ENCODE measurements at regions not wholly inside any gene's neighbourhood (a gene's known extent, or its start where the extent isn't known, plus 50 kb on each side); places are given as distances from the start of the nearest gene placed in this dataset.

GRCh38 chr6:91018586-91018985 lies 431.7 kb upstream of the MAP3K7 start:
- no peak for FAIRE-seq
- TF ChIP-seq POLR2A (IDR thresholded peaks at IDR 0.05; ENCODE audit: low read depth, low read length) (no peak), POLR2AphosphoS5 (IDR thresholded peaks at IDR 0.05; ENCODE audit: low read depth, low read length) (no peak), TAF1 (IDR thresholded peaks at IDR 0.05; ENCODE audit: borderline replicate concordance, low read depth, low read length) (no peak)
- DNase-seq (ENCODE audit: insufficient read length): no peak

GRCh38 chr6:91013511-91013910 lies 426.6 kb upstream of the MAP3K7 start:
- DNase-seq (ENCODE audit: insufficient read length): no peak
- FAIRE-seq: no peak
- TF ChIP-seq POLR2AphosphoS5 (IDR thresholded peaks at IDR 0.05; ENCODE audit: low read depth, low read length) (no peak), POLR2A (IDR thresholded peaks at IDR 0.05; ENCODE audit: low read depth, low read length) (no peak), TAF1 (IDR thresholded peaks at IDR 0.05; ENCODE audit: borderline replicate concordance, low read depth, low read length) (no peak)

DNA sequence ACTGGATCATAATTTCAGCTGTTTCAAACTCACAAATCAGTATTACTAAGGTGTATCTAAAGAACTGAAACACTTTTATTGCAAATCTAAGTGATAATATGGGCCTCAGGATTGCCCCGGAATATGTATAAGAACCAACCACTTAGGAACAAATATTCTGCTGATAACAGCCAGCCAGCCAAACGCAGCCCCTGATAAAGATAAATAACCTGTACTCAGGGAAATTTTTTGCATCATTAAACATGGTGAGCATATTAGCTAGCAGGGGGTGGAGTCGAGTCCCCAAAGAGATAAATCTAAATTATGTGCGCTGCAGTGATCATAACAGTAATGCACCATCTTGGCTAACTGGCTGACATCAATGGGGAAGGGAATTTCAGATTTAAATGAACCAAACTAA lies 410.2 kb upstream of the MAP3K7 start:
- no peak for TF ChIP-seq POLR2A (IDR thresholded peaks at IDR 0.05; ENCODE audit: low read depth, low read length)
- TF ChIP-seq TAF1 (IDR thresholded peaks at IDR 0.05; ENCODE audit: borderline replicate concordance, low read depth, low read length): no peak
- TF ChIP-seq POLR2AphosphoS5 (IDR thresholded peaks at IDR 0.05; ENCODE audit: low read depth, low read length): no peak
- no peak for FAIRE-seq

DNA sequence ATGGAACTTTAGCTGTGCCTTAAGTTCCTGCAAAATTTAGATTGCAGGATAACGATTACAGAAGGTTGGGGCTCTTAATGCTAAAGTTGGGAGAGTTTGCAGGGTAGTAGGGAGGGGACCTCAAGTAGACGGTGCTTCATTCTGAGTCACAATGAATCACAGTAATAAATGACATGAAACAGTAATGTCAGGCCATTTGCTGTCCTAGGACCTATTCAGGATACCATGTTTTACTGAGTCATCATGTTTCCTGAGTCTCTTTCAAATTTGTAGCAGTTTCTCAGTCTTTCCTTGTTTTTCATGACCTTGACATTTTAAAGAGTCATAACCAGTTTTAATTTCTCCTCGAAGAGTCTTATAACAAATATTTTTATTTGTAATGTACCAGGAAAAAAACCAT lies 406.9 kb upstream of the MAP3K7 start:
- FAIRE-seq: no peak
- TF ChIP-seq POLR2A (IDR thresholded peaks at IDR 0.05; ENCODE audit: low read depth, low read length) (no peak), TAF1 (IDR thresholded peaks at IDR 0.05; ENCODE audit: borderline replicate concordance, low read depth, low read length) (no peak), POLR2AphosphoS5 (IDR thresholded peaks at IDR 0.05; ENCODE audit: low read depth, low read length) (no peak)
- no peak for DNase-seq (ENCODE audit: insufficient read length)

More for the DNA sequence above, 410.2 kb upstream of the MAP3K7 start:
- no peak for DNase-seq (ENCODE audit: insufficient read length)

- DNase-seq (ENCODE audit: insufficient read length): no peak
- TF ChIP-seq TAF1 (IDR thresholded peaks at IDR 0.05; ENCODE audit: borderline replicate concordance, low read depth, low read length) (no peak), POLR2A (IDR thresholded peaks at IDR 0.05; ENCODE audit: low read depth, low read length) (no peak), POLR2AphosphoS5 (IDR thresholded peaks at IDR 0.05; ENCODE audit: low read depth, low read length) (no peak)
- FAIRE-seq: no peak
Observed at GRCh38 chr6:90989763-90990162, 402.9 kb upstream of the MAP3K7 start.

DNA sequence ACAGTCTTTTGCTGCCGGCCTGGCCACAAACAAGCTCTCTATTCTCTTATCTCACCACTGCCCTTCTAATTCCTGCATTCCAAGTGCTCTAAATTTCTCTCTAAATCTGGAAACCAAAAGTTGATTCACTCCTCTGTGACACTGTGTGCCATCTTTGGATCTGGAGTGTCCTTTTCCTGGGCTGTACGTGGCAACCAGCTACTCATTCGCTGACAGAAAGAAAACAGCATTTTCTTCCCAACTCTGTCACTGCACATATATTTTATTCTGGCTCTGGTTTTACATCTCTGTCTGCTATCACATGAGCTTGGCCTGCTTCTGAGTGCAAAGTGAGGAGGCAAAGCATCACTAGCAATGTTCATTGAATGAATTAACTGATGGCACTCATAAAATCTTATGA lies 397.2 kb upstream of the MAP3K7 start:
- no peak for TF ChIP-seq POLR2A (IDR thresholded peaks at IDR 0.05; ENCODE audit: low read depth, low read length)
- no peak for TF ChIP-seq POLR2AphosphoS5 (IDR thresholded peaks at IDR 0.05; ENCODE audit: low read depth, low read length)
- TF ChIP-seq TAF1 (IDR thresholded peaks at IDR 0.05; ENCODE audit: borderline replicate concordance, low read depth, low read length): no peak
- no peak for FAIRE-seq
- no peak for DNase-seq (ENCODE audit: insufficient read length)

DNA sequence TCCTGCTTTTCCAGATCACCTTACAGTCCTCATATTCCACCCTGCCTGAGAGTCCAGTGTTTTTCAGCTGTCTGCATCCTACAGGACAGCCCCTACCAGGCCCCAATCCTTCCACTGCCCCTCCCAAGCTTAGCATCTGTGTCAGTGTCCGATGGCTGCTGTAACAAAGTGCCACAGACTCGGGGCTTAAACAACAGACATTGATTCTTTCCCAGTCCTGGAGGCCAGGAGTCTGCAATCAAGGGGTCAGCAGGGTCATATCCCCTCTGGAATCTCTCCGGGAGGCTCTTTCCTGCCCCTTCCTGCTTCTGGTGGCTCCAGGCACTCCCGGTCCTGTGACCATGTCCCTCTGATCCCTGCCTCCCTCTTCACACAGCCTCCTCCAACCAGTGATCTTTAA lies 396.6 kb upstream of the MAP3K7 start:
- FAIRE-seq: no peak
- DNase-seq (ENCODE audit: insufficient read length): no peak
- TF ChIP-seq TAF1 (IDR thresholded peaks at IDR 0.05; ENCODE audit: borderline replicate concordance, low read depth, low read length) (no peak), POLR2AphosphoS5 (IDR thresholded peaks at IDR 0.05; ENCODE audit: low read depth, low read length) (no peak), POLR2A (IDR thresholded peaks at IDR 0.05; ENCODE audit: low read depth, low read length) (no peak)

- no peak for TF ChIP-seq POLR2A (IDR thresholded peaks at IDR 0.05; ENCODE audit: low read depth, low read length)
- no peak for TF ChIP-seq TAF1 (IDR thresholded peaks at IDR 0.05; ENCODE audit: borderline replicate concordance, low read depth, low read length)
- no peak for TF ChIP-seq POLR2AphosphoS5 (IDR thresholded peaks at IDR 0.05; ENCODE audit: low read depth, low read length)
- FAIRE-seq: no peak
- no peak for DNase-seq (ENCODE audit: insufficient read length)
Observed at GRCh38 chr6:90982581-90982980, 395.7 kb upstream of the MAP3K7 start.

DNA sequence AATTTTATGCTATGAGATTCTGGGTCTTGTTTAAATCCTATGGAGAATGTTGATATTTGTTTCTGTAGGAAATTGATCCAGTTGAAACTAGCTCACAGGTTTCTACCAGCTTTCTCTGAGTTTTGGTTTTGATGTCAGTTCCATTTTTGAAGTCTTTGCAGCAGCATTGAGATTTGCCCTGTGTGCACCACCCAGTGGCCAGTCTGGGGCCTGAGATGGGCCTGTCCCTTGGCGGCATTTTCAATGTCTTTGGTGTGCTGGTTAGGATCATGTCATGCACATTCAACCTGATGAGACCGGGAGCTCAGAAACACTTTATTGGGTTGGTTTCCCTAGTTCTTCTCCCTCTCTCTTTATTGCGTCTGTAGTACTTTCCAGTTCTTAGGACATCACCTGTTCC lies 395.2 kb upstream of the MAP3K7 start:
- FAIRE-seq: no peak

DNA sequence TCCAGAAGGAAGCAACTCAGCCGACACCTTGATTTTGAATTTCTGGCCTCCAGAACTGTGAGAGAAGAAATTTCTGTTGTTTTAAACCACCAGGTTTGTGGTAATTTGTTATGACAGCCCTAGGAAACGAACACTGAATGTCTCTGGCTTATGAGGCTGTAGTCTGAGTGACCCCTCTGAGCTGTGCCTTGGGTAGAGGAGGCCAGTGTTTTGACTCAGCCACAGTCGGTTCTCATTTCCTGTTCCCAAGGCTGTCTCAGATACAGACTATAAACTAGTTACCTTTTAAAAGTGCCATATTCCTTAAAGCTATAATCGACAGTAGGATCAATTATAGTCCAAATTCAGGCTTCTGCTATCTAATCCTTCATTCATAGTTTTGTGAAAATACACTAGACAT lies 391.2 kb upstream of the MAP3K7 start:
- TF ChIP-seq POLR2A (IDR thresholded peaks at IDR 0.05; ENCODE audit: low read depth, low read length) (no peak), TAF1 (IDR thresholded peaks at IDR 0.05; ENCODE audit: borderline replicate concordance, low read depth, low read length) (no peak), POLR2AphosphoS5 (IDR thresholded peaks at IDR 0.05; ENCODE audit: low read depth, low read length) (no peak)
- FAIRE-seq: no peak
- no peak for DNase-seq (ENCODE audit: insufficient read length)

More for the DNA sequence above, 395.2 kb upstream of the MAP3K7 start:
- DNase-seq (ENCODE audit: insufficient read length): no peak
- TF ChIP-seq POLR2AphosphoS5 (IDR thresholded peaks at IDR 0.05; ENCODE audit: low read depth, low read length): no peak
- no peak for TF ChIP-seq TAF1 (IDR thresholded peaks at IDR 0.05; ENCODE audit: borderline replicate concordance, low read depth, low read length)
- no peak for TF ChIP-seq POLR2A (IDR thresholded peaks at IDR 0.05; ENCODE audit: low read depth, low read length)

- no peak for TF ChIP-seq TAF1 (IDR thresholded peaks at IDR 0.05; ENCODE audit: borderline replicate concordance, low read depth, low read length)
- no peak for TF ChIP-seq POLR2AphosphoS5 (IDR thresholded peaks at IDR 0.05; ENCODE audit: low read depth, low read length)
- TF ChIP-seq POLR2A (IDR thresholded peaks at IDR 0.05; ENCODE audit: low read depth, low read length): no peak
- FAIRE-seq (peak; percentile 38), DNase-seq (ENCODE audit: insufficient read length) (no peak)
Observed at GRCh38 chr6:90977513-90977912, 390.6 kb upstream of the MAP3K7 start.

DNA sequence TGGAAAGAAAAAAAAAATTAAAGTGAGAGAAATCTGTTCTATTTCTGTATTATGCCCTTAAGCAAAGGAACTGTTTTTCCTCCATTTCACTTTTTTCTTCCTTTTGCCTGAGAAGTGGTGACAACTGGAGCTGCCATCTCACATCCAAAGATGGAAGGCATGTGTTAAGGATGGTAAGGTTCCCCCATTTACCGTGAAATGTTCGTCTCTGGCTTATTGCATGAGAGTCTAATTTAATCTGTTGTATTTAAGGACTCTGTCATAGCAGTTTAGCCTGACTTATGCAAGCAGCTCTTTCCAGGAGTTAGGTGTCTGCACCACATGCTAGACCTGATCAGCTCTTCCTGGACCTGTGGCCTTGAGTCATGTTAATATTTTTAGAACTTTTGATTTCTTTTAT lies 389.5 kb upstream of the MAP3K7 start:
- FAIRE-seq (no peak), DNase-seq (ENCODE audit: insufficient read length) (no peak)
- no peak for TF ChIP-seq POLR2A (IDR thresholded peaks at IDR 0.05; ENCODE audit: low read depth, low read length)
- no peak for TF ChIP-seq POLR2AphosphoS5 (IDR thresholded peaks at IDR 0.05; ENCODE audit: low read depth, low read length)

- DNase-seq (ENCODE audit: insufficient read length) (no peak), FAIRE-seq (no peak)
- TF ChIP-seq POLR2AphosphoS5 (IDR thresholded peaks at IDR 0.05; ENCODE audit: low read depth, low read length): no peak
- no peak for TF ChIP-seq POLR2A (IDR thresholded peaks at IDR 0.05; ENCODE audit: low read depth, low read length)
- no peak for TF ChIP-seq TAF1 (IDR thresholded peaks at IDR 0.05; ENCODE audit: borderline replicate concordance, low read depth, low read length)
Observed at GRCh38 chr6:90975741-90976140, 388.9 kb upstream of the MAP3K7 start.
